Smooth muscle cell (in vitro differentiated cells): ENCODE measurements at regions not wholly inside any gene's neighbourhood (a gene's known extent, or its start where the extent isn't known, plus 50 kb on each side); places are given as distances from the start of the nearest gene placed in this dataset.
A peak's percentile ranks its signal among the peaks of the same experiment; 100 is the strongest.

Experiments used
- DNase-seq: peaks from one replicate; lab custom pipeline; 2025; ENCODE audit not compliant: unreplicated experiment; lab: John Stamatoyannopoulos, UW
- H2AFZ ChIP-seq: fragments of 200-600 bp; sonication (generic); 2 replicates; pipeline ENCODE4 v1.6.0; 2016; ENCODE audit warnings: antibody characterized with exemption, low read depth, mild to moderate bottlenecking
- H3F3A ChIP-seq: fragments of 200-600 bp; sonication (generic); 2 replicates; pipeline ENCODE4 v1.6.0; 2017; ENCODE audit warnings: antibody characterized with exemption, low read depth
- H3K27ac ChIP-seq: fragments of 200-600 bp; sonication (generic); 2 replicates; pipeline ENCODE4 v1.5.1; 2016; ENCODE audit warnings: low read depth, mild to moderate bottlenecking
- H3K27me3 ChIP-seq: fragments of 200-600 bp; sonication (generic); 2 replicates; pipeline ENCODE4 v1.6.1; 2016; ENCODE audit warnings: low read depth, mild to moderate bottlenecking
- H3K36me3 ChIP-seq: fragments of 200-600 bp; sonication (generic); 2 replicates; pipeline ENCODE4 v1.5.1; 2016; ENCODE audit warnings: low read depth
- H3K4me1 ChIP-seq: fragments of 200-600 bp; sonication (generic); 2 replicates; pipeline ENCODE4 v1.5.1; 2016; ENCODE audit warnings: low read depth
- H3K4me2 ChIP-seq: fragments of 200-600 bp; sonication (generic); 2 replicates; pipeline ENCODE4 v1.6.0; 2016; ENCODE audit warnings: mild to moderate bottlenecking
- H3K4me3 ChIP-seq: fragments of 200-600 bp; sonication (generic); 2 replicates; pipeline ENCODE4 v1.5.1; 2016; ENCODE audit warnings: mild to moderate bottlenecking
- H3K79me2 ChIP-seq: fragments of 200-600 bp; sonication (generic); 2 replicates; pipeline ENCODE4 v1.6.0; 2016; ENCODE audit warnings: low read depth, mild to moderate bottlenecking
- H3K9ac ChIP-seq: fragments of 200-600 bp; sonication (generic); 2 replicates; pipeline ENCODE4 v1.6.0; 2016; ENCODE audit warnings: low read depth
- H3K9me3 ChIP-seq: fragments of 200-600 bp; sonication (generic); replicated peaks from 2 replicates; pipeline ENCODE4 v1.5.1; 2016; ENCODE audit warnings: low read depth
- H4K20me1 ChIP-seq: fragments of 200-600 bp; sonication (generic); 2 replicates; pipeline ENCODE4 v1.6.0; 2016; ENCODE audit warnings: low read depth
- CTCF ChIP-seq: fragments of 200-600 bp; sonication (generic); IDR thresholded peaks from 2 replicates; pipeline ENCODE4 v1.5.1; 2017; ENCODE audit warnings: borderline replicate concordance, mild to moderate bottlenecking, antibody characterized with exemption; ENCODE audit not compliant: insufficient read depth, poor library complexity, severe bottlenecking
- WGBS: methylation state at CpG from one replicate; pipeline ENCODE4 v1.1.7; 2016; ENCODE audit warnings: low lambda C conversion rate; 5-methylcytosine and 5-hydroxymethylcytosine counted together

GRCh38 chr2:144137705-144138428 lies 382.1 kb downstream of the ZEB2 start:
- Histone ChIP-seq H3K27ac (peak overlapping the region; percentile 90), H3K79me2 (no peaks in the 10 kb centered on the region), H2AFZ (no peak overlapping the region), H3K4me2 (peak overlapping the region; percentile 11), H3K36me3 (no peaks in the 10 kb centered on the region), H3K4me3 (no peak overlapping the region), H3K27me3 (no peaks in the 10 kb centered on the region), H4K20me1 (no peaks in the 10 kb centered on the region), H3F3A (no peaks in the 10 kb centered on the region), H3K9me3 (no peaks in the 10 kb centered on the region), H3K9ac (peak overlapping the region; percentile 51), H3K4me1 (peaks cover 21% of the 10 kb centered on the region)
- TF ChIP-seq CTCF = no peak
- no peak for DNase-seq
- 72% methylated on average over 5 of the region's 5 CpGs for WGBS

- Histone ChIP-seq H3K9ac (peak overlapping the region; percentile 51), H2AFZ (no peak overlapping the region), H3K4me2 (no peak overlapping the region), H3K79me2 (no peaks in the 10 kb centered on the region), H3K27me3 (no peaks in the 10 kb centered on the region), H3K36me3 (no peaks in the 10 kb centered on the region), H3K9me3 (no peaks in the 10 kb centered on the region), H4K20me1 (no peaks in the 10 kb centered on the region), H3K4me1 (peaks cover 21% of the 10 kb centered on the region), H3K4me3 (no peak overlapping the region), H3F3A (no peaks in the 10 kb centered on the region), H3K27ac (peak overlapping the region; percentile 90)
- 71% methylated on average over 1 of the region's 1 CpG for WGBS
- TF ChIP-seq CTCF = no peak
- DNase-seq = no peak
These were observed 382.6 kb downstream of the ZEB2 start for GRCh38 chr2:144137272-144137671.

- 82% methylated on average over 4 of the region's 4 CpGs for WGBS
- no peak for TF ChIP-seq CTCF
- peaks cover 21% of the 10 kb centered on the region for H3K4me1 ChIP-seq
These were observed 383.5 kb downstream of the ZEB2 start for GRCh38 chr2:144136297-144137010.

More at GRCh38 chr2:144136297-144137010, 383.5 kb downstream of the ZEB2 start:
- Histone ChIP-seq H3K4me2 (no peak overlapping the region), H3K4me3 (no peak overlapping the region), H3K27ac (peak overlapping the region; percentile 90), H3K9ac (no peak overlapping the region), H3K9me3 (no peaks in the 10 kb centered on the region), H3F3A (no peaks in the 10 kb centered on the region), H3K27me3 (no peaks in the 10 kb centered on the region), H3K36me3 (no peaks in the 10 kb centered on the region), H3K79me2 (no peaks in the 10 kb centered on the region), H2AFZ (no peak overlapping the region), H4K20me1 (no peaks in the 10 kb centered on the region)
- DNase-seq = no peak
